Suprapubic skin (tissue), 4 donors: ENCODE measurements at regions not wholly inside any gene's neighbourhood (a gene's known extent, or its start where the extent isn't known, plus 50 kb on each side); places are given as distances from the start of the nearest gene placed in this dataset.

Source experiments
- DNase-seq, 2 donors: peaks; one replicate each; pipeline ENCODE4 v3.0.0-alpha.2; 2019; ENCODE audit warnings: low spot score in 2 of 2
- H3K27ac ChIP-seq: fragments of 200-600 bp; sonication (generic); one replicate; pipeline ENCODE4 v1.5.1; 2019
- H3K27me3 ChIP-seq: fragments of 200-600 bp; sonication (generic); one replicate; pipeline ENCODE4 v1.5.1; 2019
- H3K36me3 ChIP-seq: fragments of 200-600 bp; sonication (generic); one replicate; pipeline ENCODE4 v1.5.1; 2019
- H3K4me1 ChIP-seq: fragments of 200-600 bp; sonication (generic); one replicate; pipeline ENCODE4 v1.5.1; 2019
- H3K4me3 ChIP-seq: fragments of 200-600 bp; sonication (generic); one replicate; pipeline ENCODE4 v1.5.1; 2019; ENCODE audit warnings: mild to moderate bottlenecking
- H3K9me3 ChIP-seq: fragments of 200-600 bp; sonication (generic); one replicate; pipeline ENCODE4 v1.5.1; 2019
- CTCF ChIP-seq, 2 donors: fragments of 200-600 bp in 1 of 2; fragments of 450-650 bp in 1 of 2; sonication (generic) in 1 of 2; IDR thresholded peaks; one replicate each; pipeline ENCODE4 v1.5.1; 2016 to 2019; ENCODE audit warnings: antibody characterized with exemption in 2 of 2, mild to moderate bottlenecking in 1 of 2, moderate library complexity in 1 of 2
- EP300 ChIP-seq: sonication (generic); formaldehyde crosslinking; IDR thresholded peaks from one replicate; pipeline ENCODE4 v1.6.1; 2017; ENCODE audit warnings: antibody characterized with exemption
- POLR2A ChIP-seq, 2 donors: fragments of 450-650 bp; IDR thresholded peaks; one replicate each; pipeline ENCODE4 v1.6.1; 2017; ENCODE audit warnings: antibody characterized with exemption in 2 of 2, mild to moderate bottlenecking in 2 of 2, moderate library complexity in 2 of 2
- POLR2AphosphoS5 ChIP-seq, 3 donors: sonication (generic); formaldehyde crosslinking; IDR thresholded peaks; one replicate each; pipeline ENCODE4 v1.6.1; 2017; ENCODE audit warnings: antibody characterized with exemption in 3 of 3
- WGBS: methylation state at CpG from one replicate; pipeline ENCODE4 v1.1.5; 2018; 5-methylcytosine and 5-hydroxymethylcytosine counted together

- H3K4me3 ChIP-seq: no peak overlapping the region
- no peaks in the 10 kb centered on the region for H3K36me3 ChIP-seq
- no peak for DNase-seq
- no peak for TF ChIP-seq POLR2A (IDR thresholded peaks at IDR 0.05)
- no peak for TF ChIP-seq POLR2AphosphoS5 (IDR thresholded peaks at IDR 0.05)
- TF ChIP-seq CTCF (IDR thresholded peaks at IDR 0.05): no peak
- TF ChIP-seq EP300: no peak
- no peaks in the 10 kb centered on the region for H3K9me3 ChIP-seq
- no peak overlapping the region for H3K27ac ChIP-seq
- no peaks in the 10 kb centered on the region for H3K27me3 ChIP-seq
- H3K4me1 ChIP-seq: no peaks in the 10 kb centered on the region
These were observed 94.0 kb downstream of the CENPW start for GRCh38 chr6:126433927-126434326.

- TF ChIP-seq POLR2AphosphoS5 (IDR thresholded peaks at IDR 0.05): no peak
- no peak for TF ChIP-seq POLR2A (IDR thresholded peaks at IDR 0.05)
- TF ChIP-seq EP300: no peak
- no peak for TF ChIP-seq CTCF (IDR thresholded peaks at IDR 0.05)
- no peaks in the 10 kb centered on the region for H3K4me1 ChIP-seq
- DNase-seq: no peak
- no peaks in the 10 kb centered on the region for H3K36me3 ChIP-seq
- no peaks in the 10 kb centered on the region for H3K9me3 ChIP-seq
- no peaks in the 10 kb centered on the region for H3K27me3 ChIP-seq
- H3K4me3 ChIP-seq: no peak overlapping the region
- no peak overlapping the region for H3K27ac ChIP-seq
These were observed 97.3 kb downstream of the CENPW start for GRCh38 chr6:126437205-126437604.

GRCh38 chr6:126439040-126439439 lies 99.1 kb downstream of the CENPW start:
- Histone ChIP-seq H3K36me3 (no peaks in the 10 kb centered on the region), H3K9me3 (no peaks in the 10 kb centered on the region), H3K27me3 (no peaks in the 10 kb centered on the region), H3K4me1 (no peaks in the 10 kb centered on the region), H3K27ac (no peak overlapping the region), H3K4me3 (no peak overlapping the region)
- no peak for DNase-seq
- 82% methylated on average over 1 of the region's 1 CpG for WGBS
- TF ChIP-seq CTCF (IDR thresholded peaks at IDR 0.05) (no peak), POLR2A (IDR thresholded peaks at IDR 0.05) (no peak), EP300 (no peak), POLR2AphosphoS5 (IDR thresholded peaks at IDR 0.05) (no peak)

- Histone ChIP-seq H3K4me1 (no peaks in the 10 kb centered on the region), H3K9me3 (no peaks in the 10 kb centered on the region), H3K4me3 (no peak overlapping the region), H3K27me3 (no peaks in the 10 kb centered on the region), H3K36me3 (no peaks in the 10 kb centered on the region), H3K27ac (no peak overlapping the region)
- TF ChIP-seq EP300 (no peak), POLR2A (IDR thresholded peaks at IDR 0.05) (no peak), POLR2AphosphoS5 (IDR thresholded peaks at IDR 0.05) (no peak), CTCF (IDR thresholded peaks at IDR 0.05) (no peak)
- no peak for DNase-seq
- 93% methylated on average over 2 of the region's 2 CpGs for WGBS
These were observed 101.0 kb downstream of the CENPW start for GRCh38 chr6:126440923-126441322.

GRCh38 chr6:126444659-126445273 lies 104.9 kb downstream of the CENPW start:
- no peaks in the 10 kb centered on the region for H3K9me3 ChIP-seq
- no peak for DNase-seq
- H3K4me1 ChIP-seq: no peaks in the 10 kb centered on the region
- H3K27ac ChIP-seq: no peak overlapping the region
- H3K27me3 ChIP-seq: no peaks in the 10 kb centered on the region
- no peaks in the 10 kb centered on the region for H3K36me3 ChIP-seq
- no peak overlapping the region for H3K4me3 ChIP-seq
- TF ChIP-seq CTCF (IDR thresholded peaks at IDR 0.05) (no peak), POLR2AphosphoS5 (IDR thresholded peaks at IDR 0.05) (no peak), POLR2A (IDR thresholded peaks at IDR 0.05) (no peak), EP300 (no peak)
